ENCODE measurements at regions not wholly inside any gene's neighbourhood (a gene's known extent, or its start where the extent isn't known, plus 50 kb on each side); places are given as distances from the start of the nearest gene placed in this dataset.

- Histone ChIP-seq H3K27ac (no peak overlapping the region), H3K4me1 (no peaks in the 10 kb centered on the region)
- no peak for DNase-seq (ENCODE audit: low spot score)
Measured at GRCh38 chr4:100295792-100296191, 105.5 kb upstream of the DDIT4L start.

GRCh38 chr4:100294356-100294755, 104.1 kb upstream of the DDIT4L start:
- TF ChIP-seq CTCF (IDR thresholded peaks at IDR 0.05): no peak
- DNase-seq (ENCODE audit: low spot score): no peak
- Histone ChIP-seq H3K27me3 (no peaks in the 10 kb centered on the region), H3K36me3 (no peaks in the 10 kb centered on the region), H3K4me3 (no peak overlapping the region), H3K4me1 (no peaks in the 10 kb centered on the region), H3K9me3 (no peaks in the 10 kb centered on the region), H3K27ac (no peak overlapping the region)

More at GRCh38 chr4:100295792-100296191, 105.5 kb upstream of the DDIT4L start:
- TF ChIP-seq CTCF (IDR thresholded peaks at IDR 0.05): no peak
- Histone ChIP-seq H3K27me3 (no peaks in the 10 kb centered on the region), H3K9me3 (no peaks in the 10 kb centered on the region), H3K4me3 (no peak overlapping the region), H3K36me3 (no peaks in the 10 kb centered on the region)

GRCh38 chr4:100290585-100290984, 100.3 kb upstream of the DDIT4L start:
- Histone ChIP-seq H3K27me3 (no peaks in the 10 kb centered on the region), H3K9me3 (no peaks in the 10 kb centered on the region), H3K4me3 (no peak overlapping the region), H3K36me3 (no peaks in the 10 kb centered on the region), H3K4me1 (no peaks in the 10 kb centered on the region), H3K27ac (no peak overlapping the region)
- DNase-seq (ENCODE audit: low spot score): no peak
- no peak for TF ChIP-seq CTCF (IDR thresholded peaks at IDR 0.05)

GRCh38 chr4:100289946-100290345, 99.7 kb upstream of the DDIT4L start:
- H3K4me3 ChIP-seq: no peak overlapping the region
- H3K36me3 ChIP-seq: no peaks in the 10 kb centered on the region
- DNase-seq (ENCODE audit: low spot score): no peak
- TF ChIP-seq CTCF (IDR thresholded peaks at IDR 0.05): no peak
- no peaks in the 10 kb centered on the region for H3K4me1 ChIP-seq
- H3K9me3 ChIP-seq: no peaks in the 10 kb centered on the region
- H3K27me3 ChIP-seq: no peaks in the 10 kb centered on the region
- no peak overlapping the region for H3K27ac ChIP-seq

- Histone ChIP-seq H3K36me3 (no peaks in the 10 kb centered on the region), H3K4me3 (no peak overlapping the region), H3K27me3 (no peaks in the 10 kb centered on the region), H3K4me1 (no peaks in the 10 kb centered on the region), H3K27ac (no peak overlapping the region), H3K9me3 (no peaks in the 10 kb centered on the region)
- TF ChIP-seq CTCF (IDR thresholded peaks at IDR 0.05): no peak
- no peak for DNase-seq (ENCODE audit: low spot score)
Measured at GRCh38 chr4:100289530-100289888, 99.2 kb upstream of the DDIT4L start.

GRCh38 chr4:100288811-100289529, 98.7 kb upstream of the DDIT4L start:
- H3K36me3 ChIP-seq: no peaks in the 10 kb centered on the region
- no peaks in the 10 kb centered on the region for H3K9me3 ChIP-seq
- no peak overlapping the region for H3K4me3 ChIP-seq
- DNase-seq (ENCODE audit: low spot score): no peak
- H3K4me1 ChIP-seq: no peaks in the 10 kb centered on the region
- no peaks in the 10 kb centered on the region for H3K27me3 ChIP-seq
- no peak overlapping the region for H3K27ac ChIP-seq
- no peak for TF ChIP-seq CTCF (IDR thresholded peaks at IDR 0.05)
